HUDEP-2 (cell line): ENCODE measurements at regions not wholly inside any gene's neighbourhood (a gene's known extent, or its start where the extent isn't known, plus 50 kb on each side); places are given as distances from the start of the nearest gene placed in this dataset.

Experiments
- DNase-seq, 76 experiments: peaks; one replicate each; lab custom pipeline; 2025; ENCODE audit not compliant: unreplicated experiment in 76 of 76; lab: John Stamatoyannopoulos, UW

- no peak for DNase-seq
These were observed 450.3 kb upstream of the PCDH7 start for GRCh38 chr4:30269850-30270249.

- no peak for DNase-seq
These were observed 438.2 kb upstream of the PCDH7 start for GRCh38 chr4:30281986-30282385.

- no peak for DNase-seq
These were observed 436.8 kb upstream of the PCDH7 start for GRCh38 chr4:30283336-30283735.

GRCh38 chr4:30294295-30294694 is 425.9 kb upstream of the PCDH7 start:
- DNase-seq, result no peak

GRCh38 chr4:30295652-30296051 is 424.5 kb upstream of the PCDH7 start:
- DNase-seq, result no peak

GRCh38 chr4:30314001-30314400 is 406.2 kb upstream of the PCDH7 start:
- DNase-seq, result no peak

- DNase-seq, result no peak
These were observed 389.1 kb upstream of the PCDH7 start for GRCh38 chr4:30330894-30331652.

- no peak for DNase-seq
These were observed 378.4 kb upstream of the PCDH7 start for GRCh38 chr4:30341731-30342130.

- no peak for DNase-seq
These were observed 369.9 kb upstream of the PCDH7 start for GRCh38 chr4:30350288-30350687.

GRCh38 chr4:30354605-30355004 is 365.6 kb upstream of the PCDH7 start:
- no peak for DNase-seq

GRCh38 chr4:30362436-30362835 is 357.7 kb upstream of the PCDH7 start:
- no peak for DNase-seq

- no peak for DNase-seq
These were observed 350.1 kb upstream of the PCDH7 start for GRCh38 chr4:30370105-30370504.

- peak in 13 of 76 experiments; percentile 0 to 26 (median 2) for DNase-seq
These were observed 339.7 kb upstream of the PCDH7 start for GRCh38 chr4:30380404-30380998.

- DNase-seq, result no peak
These were observed 334.5 kb upstream of the PCDH7 start for GRCh38 chr4:30385650-30386049.

GRCh38 chr4:30386266-30386895 is 333.8 kb upstream of the PCDH7 start:
- DNase-seq, result no peak

GRCh38 chr4:30395902-30396301 is 324.3 kb upstream of the PCDH7 start:
- no peak for DNase-seq

GRCh38 chr4:30396772-30397475 is 323.2 kb upstream of the PCDH7 start:
- DNase-seq, result no peak

GRCh38 chr4:30399476-30399875 is 320.7 kb upstream of the PCDH7 start:
- no peak for DNase-seq

GRCh38 chr4:30402276-30402675 is 317.9 kb upstream of the PCDH7 start:
- DNase-seq, result no peak

- DNase-seq, result no peak
These were observed 306.3 kb upstream of the PCDH7 start for GRCh38 chr4:30413915-30414314.

- DNase-seq, result no peak
These were observed 303.6 kb upstream of the PCDH7 start for GRCh38 chr4:30416547-30416946.
